Suprapubic skin (tissue), 3 donors: ENCODE measurements at regions not wholly inside any gene's neighbourhood (a gene's known extent, or its start where the extent isn't known, plus 50 kb on each side); places are given as distances from the start of the nearest gene placed in this dataset.

Experiments used
- CTCF ChIP-seq, 2 donors: fragments of 200-600 bp in 1 of 2; fragments of 450-650 bp in 1 of 2; sonication (generic) in 1 of 2; IDR thresholded peaks; one replicate each; pipeline ENCODE4 v1.5.1; 2016 to 2019; ENCODE audit warnings: antibody characterized with exemption in 2 of 2, mild to moderate bottlenecking in 1 of 2, moderate library complexity in 1 of 2
- EP300 ChIP-seq: sonication (generic); formaldehyde crosslinking; IDR thresholded peaks from one replicate; pipeline ENCODE4 v1.6.1; 2017; ENCODE audit warnings: antibody characterized with exemption
- POLR2A ChIP-seq, 2 donors: fragments of 450-650 bp; IDR thresholded peaks; one replicate each; pipeline ENCODE4 v1.6.1; 2017; ENCODE audit warnings: antibody characterized with exemption in 2 of 2, mild to moderate bottlenecking in 2 of 2, moderate library complexity in 2 of 2

- no peak for TF ChIP-seq CTCF (IDR thresholded peaks at IDR 0.05)
- TF ChIP-seq EP300: no peak
- no peak for TF ChIP-seq POLR2A (IDR thresholded peaks at IDR 0.05)
These were observed 244.1 kb downstream of the LOXHD1 start for GRCh38 chr18:46412916-46413315.
